ENCODE measurements at regions not wholly inside any gene's neighbourhood (a gene's known extent, or its start where the extent isn't known, plus 50 kb on each side); places are given as distances from the start of the nearest gene placed in this dataset.

GRCh38 chr13:83815598-83815997 lies 66.7 kb downstream of the SLITRK1 start:
- Histone ChIP-seq H3K27me3 (no peaks in the 10 kb centered on the region), H3K4me1 (no peaks in the 10 kb centered on the region), H3K36me3 (no peaks in the 10 kb centered on the region), H3K4me3 (no peak overlapping the region), H3K9me3 (no peaks in the 10 kb centered on the region), H3K27ac (no peak overlapping the region)
- DNase-seq (no peak), ATAC-seq (no peak)
- no peak for TF ChIP-seq CTCF (IDR thresholded peaks at IDR 0.05)
- intact Hi-C loops (cut with DNase I), result no loop called here

- no peak overlapping the region for H3K27ac ChIP-seq
- H3K9me3 ChIP-seq, result no peaks in the 10 kb centered on the region
- H3K36me3 ChIP-seq, result no peaks in the 10 kb centered on the region
- H3K4me1 ChIP-seq, result no peaks in the 10 kb centered on the region
- intact Hi-C loops (cut with DNase I), result no loop called here
- no peaks in the 10 kb centered on the region for H3K27me3 ChIP-seq
- no peak overlapping the region for H3K4me3 ChIP-seq
- DNase-seq, result no peak
- no peak for ATAC-seq
- TF ChIP-seq CTCF (IDR thresholded peaks at IDR 0.05), result no peak
Measured at GRCh38 chr13:83810136-83810535, 72.1 kb downstream of the SLITRK1 start.

GRCh38 chr13:83804356-83804962 lies 77.8 kb downstream of the SLITRK1 start:
- H3K4me1 ChIP-seq, result no peaks in the 10 kb centered on the region
- no peaks in the 10 kb centered on the region for H3K9me3 ChIP-seq
- intact Hi-C loops (cut with DNase I), result no loop called here
- TF ChIP-seq CTCF (IDR thresholded peaks at IDR 0.05), result no peak
- H3K27me3 ChIP-seq, result no peaks in the 10 kb centered on the region
- no peak for ATAC-seq
- no peak overlapping the region for H3K4me3 ChIP-seq
- H3K36me3 ChIP-seq, result no peaks in the 10 kb centered on the region
- DNase-seq, result no peak
- H3K27ac ChIP-seq, result no peak overlapping the region

- TF ChIP-seq CTCF (IDR thresholded peaks at IDR 0.05), result no peak
- no peak overlapping the region for H3K27ac ChIP-seq
- no peaks in the 10 kb centered on the region for H3K27me3 ChIP-seq
- DNase-seq (no peak), ATAC-seq (no peak)
- H3K36me3 ChIP-seq, result no peaks in the 10 kb centered on the region
- intact Hi-C loops (cut with DNase I), result no loop called here
- H3K4me3 ChIP-seq, result no peak overlapping the region
- no peaks in the 10 kb centered on the region for H3K4me1 ChIP-seq
- H3K9me3 ChIP-seq, result no peaks in the 10 kb centered on the region
Measured at GRCh38 chr13:83798731-83799130, 83.5 kb downstream of the SLITRK1 start.

- no peak for DNase-seq
- intact Hi-C loops (cut with DNase I), result no loop called here
Measured at GRCh38 chr13:83796364-83796763, 85.9 kb downstream of the SLITRK1 start.

More at GRCh38 chr13:83796364-83796763, 85.9 kb downstream of the SLITRK1 start:
- no peaks in the 10 kb centered on the region for H3K9me3 ChIP-seq
- ATAC-seq, result no peak
- no peaks in the 10 kb centered on the region for H3K36me3 ChIP-seq
- no peaks in the 10 kb centered on the region for H3K27me3 ChIP-seq
- no peak overlapping the region for H3K27ac ChIP-seq
- no peaks in the 10 kb centered on the region for H3K4me1 ChIP-seq
- H3K4me3 ChIP-seq, result no peak overlapping the region
- TF ChIP-seq CTCF (IDR thresholded peaks at IDR 0.05), result no peak
